ENCODE measurements at regions not wholly inside any gene's neighbourhood (a gene's known extent, or its start where the extent isn't known, plus 50 kb on each side); places are given as distances from the start of the nearest gene placed in this dataset.
"Not testable (repeated sequence)": the region's sequence is repeated elsewhere in the genome, so short reads cannot be mapped to it uniquely, and the experiment has no call there.

DNA sequence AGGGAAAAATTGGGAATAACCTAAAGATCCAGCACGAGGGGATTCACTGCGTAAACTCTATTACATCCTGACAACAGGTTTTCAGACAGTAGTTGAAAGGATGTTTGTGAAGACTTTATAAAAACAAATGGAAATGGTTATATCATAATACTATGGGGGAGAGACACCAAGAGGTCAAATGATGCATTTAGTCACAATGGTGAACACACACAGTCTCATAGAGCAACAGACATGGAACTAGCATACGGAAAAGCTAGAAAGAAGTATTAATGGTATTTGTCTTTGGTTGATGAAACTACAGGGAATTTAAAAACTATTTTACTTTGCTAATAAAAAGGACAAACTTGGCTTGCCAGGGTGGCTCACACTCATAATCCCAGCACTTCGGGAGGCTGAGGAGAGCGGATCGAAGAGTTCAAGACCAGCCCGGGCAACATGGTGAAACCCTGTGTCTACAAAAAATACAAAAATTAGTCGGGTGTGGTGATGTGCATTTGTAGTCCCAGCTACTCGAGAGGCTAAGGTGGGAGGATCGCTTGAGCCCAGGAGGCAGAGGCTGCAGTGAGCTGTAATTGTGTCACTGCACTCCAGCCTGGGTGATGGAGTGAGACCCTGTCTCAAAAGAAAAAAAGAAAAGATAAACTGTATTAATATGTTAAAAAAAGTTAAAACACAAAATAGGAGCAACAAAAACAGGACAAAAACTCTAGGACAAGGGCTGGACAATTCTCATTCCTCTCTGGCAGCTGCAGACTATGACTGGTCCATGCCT is 94.8 kb downstream of the MYCN start:
- DNase-seq (ENCODE audit: low spot score): no peak
- no peak for ATAC-seq
- intact Hi-C loops (cut with DNase I): no loop called here

DNA sequence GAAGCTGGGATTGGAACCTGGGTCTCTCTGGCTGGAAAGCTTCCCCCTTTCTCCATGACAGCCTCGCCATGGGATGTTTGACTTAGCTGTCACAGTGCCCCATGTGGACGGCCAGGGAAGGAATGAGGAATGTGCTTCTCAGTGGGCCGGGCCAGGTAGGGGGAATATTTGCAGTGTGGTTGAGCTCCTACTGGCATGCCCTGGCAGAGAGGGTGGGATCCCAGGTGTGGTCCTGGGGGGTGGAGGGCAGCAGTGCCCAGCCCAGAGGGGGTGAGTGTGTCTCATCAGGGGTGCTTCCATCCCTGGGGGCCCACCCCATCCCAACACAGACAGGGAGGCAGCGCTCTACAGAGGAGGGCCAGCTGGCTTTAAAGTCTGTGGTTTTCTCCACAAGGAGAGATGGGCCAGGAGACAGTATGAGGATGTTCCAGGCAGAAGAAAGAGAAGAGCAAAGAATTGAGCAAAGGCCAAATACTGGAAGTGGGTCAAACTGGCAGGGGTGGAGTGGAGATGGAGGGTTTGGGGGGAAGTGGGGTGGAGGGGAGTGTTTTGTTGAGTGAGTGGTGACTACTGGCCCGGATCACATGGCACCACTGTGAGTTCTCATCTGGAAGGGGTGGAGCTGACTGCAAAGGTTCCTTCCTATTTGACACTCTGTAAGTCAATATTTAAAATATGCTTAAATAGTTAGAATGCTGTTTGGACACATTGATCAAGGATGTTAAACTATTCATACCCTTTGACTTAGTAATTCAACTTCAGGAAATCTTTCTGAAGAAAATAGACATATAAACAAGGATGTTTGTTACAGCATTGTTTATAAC is 94.0 kb downstream of the MYCN start:
- DNase-seq (ENCODE audit: low spot score): no peak
- ATAC-seq: no peak
- intact Hi-C loops (cut with DNase I): no loop called here

DNA sequence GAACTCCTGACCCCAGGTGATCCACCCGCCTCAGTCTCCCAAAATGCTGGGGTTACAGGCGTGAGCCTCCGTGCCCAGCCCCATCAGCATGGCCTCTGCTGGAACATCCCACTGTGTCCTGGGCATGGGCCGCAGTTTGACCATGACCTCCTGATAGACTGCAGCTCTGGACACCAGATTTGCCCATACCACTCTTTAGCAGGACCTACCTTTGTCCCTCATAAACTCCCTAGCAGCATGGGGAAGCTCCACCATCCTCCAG is 92.6 kb downstream of the MYCN start:
- intact Hi-C loops (cut with DNase I): no loop called here
- DNase-seq (ENCODE audit: low spot score): no peak
- ATAC-seq: no peak

DNA sequence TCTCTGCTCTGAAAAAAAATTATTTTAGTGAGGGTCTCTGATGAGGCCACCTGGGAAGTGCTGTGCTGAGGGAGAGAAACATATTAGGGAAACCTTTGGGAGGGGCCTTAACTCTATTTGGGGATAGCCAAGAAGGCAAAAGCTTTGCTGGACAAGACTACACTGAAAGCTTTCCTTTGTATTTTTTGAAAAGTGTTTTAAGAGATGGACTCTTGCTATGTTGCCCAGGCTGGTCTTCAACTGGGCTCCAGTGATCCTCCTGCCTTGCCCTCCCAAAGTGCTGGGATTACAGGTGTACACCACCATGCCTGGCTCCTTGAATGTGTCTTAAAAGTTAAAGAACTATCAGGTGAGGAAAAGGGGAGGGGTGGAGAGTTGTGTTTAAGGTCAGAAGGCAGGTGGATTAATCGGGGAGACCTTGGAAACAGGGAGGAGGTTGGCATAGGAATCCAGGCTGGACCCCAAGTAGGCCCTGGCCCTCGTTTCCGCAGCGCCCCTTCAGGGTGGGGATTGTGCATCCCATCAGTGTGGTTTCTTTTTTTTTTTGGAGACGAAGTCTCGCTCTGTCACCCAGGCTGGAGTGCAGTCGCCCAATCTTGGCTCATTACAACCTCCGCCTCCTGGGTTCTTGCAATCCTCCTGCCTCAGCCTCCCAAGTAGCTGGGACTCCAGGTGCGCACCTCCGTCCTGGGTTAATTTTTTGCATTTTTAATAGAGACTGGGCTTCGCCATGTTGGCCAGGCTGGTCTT is 92.1 kb downstream of the MYCN start:
- intact Hi-C loops (cut with DNase I): no loop called here
- DNase-seq (ENCODE audit: low spot score): no peak
- ATAC-seq: no peak

DNA sequence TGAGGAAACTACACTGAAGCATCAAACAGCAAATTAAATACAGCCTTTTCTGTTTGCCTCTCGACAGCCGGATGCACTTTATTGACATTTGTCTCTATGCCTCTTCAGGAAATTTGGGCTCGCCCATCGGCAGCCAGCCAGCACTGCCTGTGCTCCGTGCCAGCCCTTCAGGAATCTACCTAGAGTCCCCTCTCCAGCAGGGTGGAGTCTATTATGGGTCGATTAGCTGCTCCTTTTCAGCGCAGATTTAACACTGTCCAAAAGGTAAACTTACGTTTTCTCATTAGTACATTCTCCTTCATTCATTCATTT is 91.5 kb downstream of the MYCN start:
- DNase-seq (ENCODE audit: low spot score) (no peak), ATAC-seq (no peak)
- intact Hi-C loops (cut with DNase I): no loop called here

DNA sequence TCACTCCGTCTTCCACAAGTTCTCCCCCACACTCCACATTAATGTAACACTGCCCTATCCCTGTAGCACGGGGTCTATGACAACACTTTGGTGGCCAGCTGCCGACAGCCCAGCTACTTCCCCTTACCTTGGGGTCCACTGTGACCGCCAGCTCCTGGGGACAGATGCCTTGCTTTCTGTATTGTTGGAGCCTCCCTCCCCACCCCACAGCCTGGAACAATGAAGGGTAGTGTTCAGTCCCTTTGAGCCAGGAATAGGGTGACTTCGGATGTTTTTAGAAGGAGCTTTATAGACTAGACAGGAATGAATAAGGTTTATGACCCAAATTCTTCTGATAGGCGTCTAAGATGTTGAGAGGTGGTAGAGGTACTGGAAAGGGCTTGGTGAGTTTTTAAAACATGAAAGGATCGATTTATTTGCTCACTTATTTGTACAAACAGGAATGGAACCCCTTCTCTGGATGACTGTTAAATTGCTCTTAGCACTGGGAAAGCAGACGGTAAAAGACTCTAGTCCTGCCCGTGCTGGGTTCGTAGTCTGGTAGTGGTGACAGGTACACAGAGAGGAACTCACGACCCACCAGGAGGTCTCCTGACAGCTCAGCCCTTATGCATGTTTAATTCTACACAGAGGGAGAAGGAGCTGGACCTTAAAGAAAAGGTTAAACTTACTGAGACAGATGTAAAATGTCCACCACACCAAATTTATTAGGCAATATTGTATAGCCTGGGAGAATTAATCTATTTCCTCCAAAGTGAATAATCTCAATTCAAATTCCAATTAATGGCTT is 90.9 kb downstream of the MYCN start:
- DNase-seq (ENCODE audit: low spot score): no peak
- intact Hi-C loops (cut with DNase I): no loop called here
- ATAC-seq: peak; percentile 20

DNA sequence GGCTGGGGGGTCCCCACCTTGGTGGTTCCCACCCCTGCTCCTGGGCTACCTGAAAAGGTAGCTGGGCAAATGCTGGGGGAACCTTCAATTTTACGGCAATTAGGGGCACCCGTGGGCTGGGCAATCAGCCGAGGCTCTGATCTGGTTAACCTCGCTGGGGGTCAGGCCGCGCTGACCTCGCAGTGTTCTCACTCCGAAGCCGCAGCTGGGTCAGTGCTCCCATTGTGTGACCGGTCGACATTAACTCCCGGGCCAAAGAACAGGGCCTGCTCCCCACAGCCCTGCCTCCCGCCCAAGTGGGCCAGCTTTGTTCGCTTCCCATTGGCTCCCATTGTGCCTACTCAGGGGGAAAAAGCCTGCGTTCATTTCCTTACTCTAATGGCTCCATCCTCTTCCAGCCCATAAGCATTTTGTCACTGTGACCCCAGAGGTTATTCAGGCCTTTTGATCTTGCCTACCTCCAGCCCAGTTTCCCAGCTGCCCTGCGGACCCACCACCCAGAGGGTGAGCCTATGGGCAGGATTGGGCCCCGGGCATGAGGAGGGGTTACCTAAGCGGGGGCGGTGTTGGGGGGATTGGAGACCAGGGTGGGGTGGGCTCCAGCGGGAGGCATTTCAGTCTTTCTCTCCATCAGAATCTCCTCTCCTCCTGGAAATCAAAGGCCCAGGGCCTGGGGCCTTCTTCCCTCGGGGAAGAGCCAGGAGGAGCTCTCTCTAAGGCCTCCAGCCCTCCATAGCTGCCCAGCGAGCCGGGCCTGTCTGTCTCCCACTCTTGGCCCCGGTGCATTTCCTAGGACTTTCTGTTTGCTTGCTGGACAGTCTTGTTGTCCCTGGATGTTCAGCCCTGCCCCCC is 90.1 kb downstream of the MYCN start:
- intact Hi-C loops (cut with DNase I): no loop called here
- ATAC-seq: peak; percentile 44

DNA sequence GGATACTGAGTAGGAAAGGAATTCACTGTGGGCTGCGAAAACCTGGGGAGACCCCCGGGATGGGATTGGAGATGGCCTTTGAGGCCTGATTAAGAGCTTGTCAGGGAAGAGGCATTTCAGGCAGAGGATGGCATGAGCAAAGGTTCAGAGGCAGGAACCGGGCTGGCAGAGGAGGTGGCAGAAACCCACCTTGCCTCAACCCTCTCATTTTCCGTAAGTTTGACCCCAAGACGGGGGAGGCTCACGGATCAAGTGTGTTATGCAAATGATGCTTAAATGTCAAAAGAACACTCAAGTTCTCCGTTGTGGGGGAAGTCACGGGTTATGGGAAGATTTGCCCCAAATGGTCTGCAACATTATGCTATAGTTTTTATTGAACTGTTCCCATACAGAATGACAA is 88.3 kb downstream of the MYCN start:
- ATAC-seq (no peak), DNase-seq (ENCODE audit: low spot score) (no peak)
- intact Hi-C loops (cut with DNase I): no loop called here

More for the DNA sequence above, 90.1 kb downstream of the MYCN start:
- no peak for DNase-seq (ENCODE audit: low spot score)

DNA sequence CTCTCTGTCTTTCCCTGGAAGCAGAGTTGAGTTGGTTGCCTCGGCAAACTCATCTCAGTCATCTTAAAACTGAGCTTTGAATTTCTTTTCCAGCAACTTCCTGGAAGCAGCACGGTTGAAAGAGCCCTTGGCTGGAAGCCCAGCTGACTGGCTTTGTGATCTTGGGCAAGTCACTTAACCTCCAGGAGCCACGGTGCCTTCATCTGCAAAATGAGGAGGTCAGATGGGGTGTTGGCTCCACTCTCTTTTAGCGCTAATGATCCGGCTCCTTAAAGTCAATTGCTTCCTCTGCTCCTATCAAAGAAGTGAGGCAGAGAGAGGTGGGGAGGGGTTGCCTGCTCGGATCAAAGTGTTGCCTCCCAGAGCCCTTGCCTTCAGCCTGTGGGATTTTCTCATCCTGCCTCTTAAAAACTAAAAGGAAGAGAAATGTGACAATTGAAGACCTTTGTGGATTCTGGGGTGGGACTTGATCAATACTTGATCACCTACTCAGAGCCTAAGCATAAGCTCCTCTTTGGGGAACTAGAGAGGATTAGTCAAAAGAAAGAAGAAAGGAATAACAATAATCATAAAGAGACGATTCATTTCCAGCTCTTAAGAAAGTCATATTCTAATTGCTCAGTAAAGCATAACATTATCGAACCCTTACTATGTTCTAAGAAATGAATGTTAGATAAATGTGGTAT is 86.6 kb downstream of the MYCN start:
- no peak for DNase-seq (ENCODE audit: low spot score)
- no peak for ATAC-seq
- intact Hi-C loops (cut with DNase I): no loop called here

DNA sequence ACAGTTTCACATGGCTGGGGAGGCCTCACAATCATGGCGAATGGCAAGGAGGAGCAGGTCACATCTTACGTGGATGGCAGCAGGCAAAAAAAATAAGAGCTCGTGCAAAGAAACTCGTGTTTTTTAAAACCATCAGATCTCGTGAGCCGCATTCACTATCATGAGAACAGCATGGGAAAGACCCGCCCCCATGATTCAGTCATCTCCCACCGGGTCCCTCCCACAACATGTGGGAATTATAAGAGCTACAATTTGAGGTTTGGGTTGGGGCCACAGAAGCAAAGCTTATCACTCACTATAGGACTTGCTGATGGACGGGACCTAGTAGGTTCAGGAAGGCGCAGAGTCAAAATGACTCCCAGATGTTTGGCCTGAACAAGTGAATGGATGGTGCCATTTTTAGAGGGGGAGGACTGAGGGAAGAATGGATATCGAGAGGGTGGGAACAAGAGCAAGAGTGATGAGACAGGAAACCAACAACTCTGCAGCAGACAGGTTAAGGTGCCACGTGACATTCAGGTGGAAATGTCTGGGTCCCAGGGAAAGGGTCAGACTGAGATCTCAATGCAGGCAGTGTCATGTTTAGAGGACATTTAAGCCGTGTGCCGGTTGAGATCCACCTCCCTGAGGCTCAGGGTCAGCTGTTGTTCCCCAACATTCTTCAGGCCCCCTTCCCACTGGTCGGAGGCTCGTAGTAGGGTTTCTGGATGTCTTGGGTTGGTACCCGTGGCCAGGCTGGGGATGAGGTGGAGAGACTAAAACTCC is 85.7 kb downstream of the MYCN start:
- intact Hi-C loops (cut with DNase I): no loop called here
- no peak for DNase-seq (ENCODE audit: low spot score)
- no peak for ATAC-seq

DNA sequence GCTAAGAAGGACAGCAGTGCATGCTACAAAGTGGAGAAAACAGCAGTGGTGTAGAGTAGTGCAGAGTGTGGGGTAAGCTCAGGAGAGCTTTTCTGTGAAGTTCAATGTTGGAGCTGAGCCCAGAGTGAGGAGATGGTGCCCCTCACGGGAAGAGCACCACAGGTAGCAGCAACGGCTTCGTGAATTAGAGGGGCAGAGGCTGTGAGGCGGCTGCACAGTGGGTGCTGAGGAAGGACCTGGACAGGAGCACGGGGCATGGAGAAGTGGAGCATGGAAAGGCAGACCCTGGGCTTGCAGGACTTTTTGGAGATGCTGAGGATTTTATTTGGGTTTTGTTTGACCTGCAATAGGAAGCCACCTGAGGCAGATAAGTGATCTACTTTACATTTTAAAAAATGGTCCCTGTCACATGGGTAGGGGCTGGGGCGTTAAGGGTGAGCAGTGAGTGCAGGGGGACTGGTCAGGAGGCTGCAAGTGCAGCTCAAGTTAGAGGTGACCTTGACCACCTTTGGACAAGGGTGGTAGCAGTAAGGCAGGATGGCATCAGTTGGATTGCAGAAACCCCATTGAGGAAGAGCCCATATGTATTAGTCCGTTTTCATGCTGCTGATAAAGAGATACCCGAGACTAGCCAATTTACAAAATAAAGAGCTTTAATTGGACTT is 85.0 kb downstream of the MYCN start:
- intact Hi-C loops (cut with DNase I): no loop called here
- DNase-seq (ENCODE audit: low spot score) (no peak), ATAC-seq (no peak)

DNA sequence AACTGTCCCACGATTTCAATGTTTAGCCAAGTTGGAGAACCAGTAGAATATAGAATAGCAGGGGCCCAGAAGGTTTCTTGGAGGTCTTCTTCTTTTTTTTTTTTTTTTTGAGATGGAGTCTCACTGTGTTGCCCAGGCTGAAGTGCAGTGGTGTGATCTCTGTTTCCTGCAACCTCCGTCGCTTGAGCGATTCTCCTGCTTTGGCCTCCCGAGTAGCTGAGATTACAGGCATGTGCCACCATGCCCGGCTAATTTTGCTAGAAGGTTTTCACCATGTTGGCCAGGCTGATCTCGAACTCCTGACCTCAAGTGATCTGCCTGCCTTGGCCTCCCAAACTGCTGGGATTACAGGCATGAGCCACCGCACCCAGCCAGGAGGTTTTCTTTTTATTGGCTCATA is 84.3 kb downstream of the MYCN start:
- DNase-seq (ENCODE audit: low spot score); ATAC-seq; intact Hi-C loops (cut with DNase I): not testable (repeated sequence)

DNA sequence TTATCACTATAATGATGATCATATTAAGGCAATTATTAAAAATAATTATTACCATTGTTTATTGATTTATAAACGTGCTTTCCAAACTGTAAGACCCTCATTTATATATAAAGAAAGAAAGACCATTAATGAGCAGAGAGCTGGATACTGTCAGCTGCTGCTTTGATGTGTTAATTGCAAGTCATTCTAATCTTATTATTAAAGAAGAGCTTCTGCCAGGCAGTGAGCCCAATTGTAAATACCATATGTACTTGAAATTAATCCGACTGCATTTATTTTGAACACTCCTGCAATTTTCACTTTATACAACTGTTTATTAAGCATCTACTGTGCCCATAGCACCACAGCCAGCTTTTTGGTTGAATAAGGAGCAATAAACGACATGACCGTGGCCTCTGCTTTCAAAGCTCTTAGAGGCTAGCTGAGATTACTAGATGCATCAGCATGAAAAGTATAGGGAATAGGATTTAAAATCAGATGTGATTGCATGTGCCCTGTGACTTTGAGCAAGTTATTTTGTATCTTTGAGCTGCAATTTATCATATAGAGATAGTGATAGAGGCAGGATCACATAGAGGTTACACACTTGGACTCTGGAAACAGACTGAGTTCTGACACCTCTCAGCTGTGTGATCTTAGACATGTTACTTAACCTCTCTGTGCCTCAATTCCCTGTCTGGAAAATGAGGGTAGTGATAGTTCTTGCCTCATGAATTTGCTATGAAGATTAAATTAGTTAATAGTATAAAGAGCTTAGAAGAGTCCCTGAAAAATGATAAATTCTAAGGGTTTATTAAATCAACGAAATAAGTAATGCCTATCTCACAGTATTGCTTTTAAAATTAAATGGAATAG is 83.4 kb downstream of the MYCN start:
- DNase-seq (ENCODE audit: low spot score): no peak
- intact Hi-C loops (cut with DNase I): no loop called here
- no peak for ATAC-seq

DNA sequence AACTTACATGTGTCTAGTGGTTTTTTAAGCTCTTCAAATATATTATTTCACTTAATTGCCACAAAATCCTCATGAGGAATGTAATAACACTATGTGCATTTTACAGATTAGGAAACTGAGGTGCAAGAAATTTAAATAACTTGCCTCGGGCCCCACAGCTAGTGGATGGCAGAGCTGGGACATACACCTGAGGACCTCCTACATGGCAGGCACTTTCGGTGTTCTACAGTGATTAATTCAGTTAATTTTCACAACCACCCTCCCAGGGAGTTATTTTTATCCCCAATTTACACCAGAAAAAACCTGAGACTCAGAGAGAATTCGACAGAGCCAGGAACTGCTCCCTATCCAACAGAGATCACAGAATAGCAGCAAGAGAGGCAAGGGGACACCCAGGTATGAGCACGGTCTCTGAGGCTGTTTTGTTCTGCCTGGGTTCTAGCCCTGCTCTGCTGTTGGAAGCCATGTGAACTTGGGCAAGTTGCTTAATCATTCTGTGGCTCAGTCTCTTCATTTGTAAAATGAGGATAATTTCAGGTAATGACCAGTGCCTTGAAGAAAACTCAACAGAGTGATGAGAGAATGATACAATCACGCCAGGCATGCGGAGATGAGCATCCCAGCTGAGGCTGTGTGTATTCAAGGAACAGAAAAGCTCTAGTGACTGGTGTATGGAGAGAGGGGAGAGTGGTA is 82.3 kb downstream of the MYCN start:
- DNase-seq (ENCODE audit: low spot score) (no peak), ATAC-seq (no peak)
- intact Hi-C loops (cut with DNase I): no loop called here

DNA sequence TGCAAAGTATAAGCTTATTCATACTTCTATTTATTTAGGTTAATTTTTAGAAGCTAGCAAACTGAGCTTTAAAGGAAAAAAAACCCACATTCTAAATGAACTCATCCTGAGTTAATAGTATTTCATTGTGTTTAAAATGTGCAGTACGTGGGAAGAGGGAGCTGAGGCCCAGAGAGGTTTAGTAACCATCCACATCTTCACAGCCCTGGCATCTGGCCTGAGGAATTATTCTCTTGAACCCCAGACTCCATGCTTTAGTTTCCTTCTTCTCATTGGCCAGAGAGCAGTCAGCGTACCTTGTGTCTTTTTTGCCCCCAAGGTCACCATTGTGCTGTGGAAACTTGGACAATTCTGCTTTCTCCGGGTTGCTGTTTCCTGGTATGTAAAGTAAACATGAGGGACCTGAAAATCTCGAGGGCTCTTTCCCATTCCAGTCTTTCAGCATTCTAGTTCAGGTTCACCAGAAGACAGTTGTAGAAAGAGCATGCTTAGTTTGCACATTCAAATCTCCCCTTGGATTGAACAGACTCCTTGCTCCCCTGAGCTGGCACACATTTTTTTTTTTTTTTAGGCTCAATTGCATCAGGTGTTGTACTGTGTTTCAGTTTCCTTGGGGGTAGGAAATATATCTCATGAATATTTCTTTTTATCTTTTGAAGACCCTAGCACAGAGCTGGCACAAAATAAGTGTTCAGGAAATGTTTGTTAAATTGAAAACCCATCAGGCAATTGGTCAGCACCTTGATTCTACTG is 81.4 kb downstream of the MYCN start:
- DNase-seq (ENCODE audit: low spot score): no peak
- ATAC-seq: no peak
- intact Hi-C loops (cut with DNase I): no loop called here
